NCI-H748 treated with DMSO at 0.1 percent for 48 hours (cell line): ENCODE measurements at regions not wholly inside any gene's neighbourhood (a gene's known extent, or its start where the extent isn't known, plus 50 kb on each side); places are given as distances from the start of the nearest gene placed in this dataset.
"Not testable (repeated sequence)": the region's sequence is repeated elsewhere in the genome, so short reads cannot be mapped to it uniquely, and the experiment has no call there.

Experiments used
- DNase-seq: peaks from one replicate; lab custom pipeline; 2025; lab: John Stamatoyannopoulos, UW

DNA sequence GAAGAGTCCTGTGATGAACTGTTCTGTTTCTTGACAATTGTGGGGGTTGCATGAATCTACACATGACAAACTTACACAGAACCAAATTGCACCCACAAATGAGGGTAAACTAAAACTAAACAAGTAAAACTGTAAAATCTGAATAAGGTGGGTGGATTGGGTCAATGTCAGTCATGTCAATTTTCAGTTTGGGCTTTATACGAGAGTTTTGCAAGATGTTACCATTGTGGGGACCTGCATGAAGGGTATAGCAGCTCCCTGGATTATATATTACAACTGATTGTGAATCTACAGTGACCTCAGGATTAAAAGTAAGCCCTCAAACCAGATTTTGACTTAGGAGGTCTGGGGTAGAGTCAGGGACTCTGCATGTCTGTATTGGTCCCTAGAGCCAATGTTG, 101.5 kb upstream of the LHX5 start:
- no peak for DNase-seq

DNA sequence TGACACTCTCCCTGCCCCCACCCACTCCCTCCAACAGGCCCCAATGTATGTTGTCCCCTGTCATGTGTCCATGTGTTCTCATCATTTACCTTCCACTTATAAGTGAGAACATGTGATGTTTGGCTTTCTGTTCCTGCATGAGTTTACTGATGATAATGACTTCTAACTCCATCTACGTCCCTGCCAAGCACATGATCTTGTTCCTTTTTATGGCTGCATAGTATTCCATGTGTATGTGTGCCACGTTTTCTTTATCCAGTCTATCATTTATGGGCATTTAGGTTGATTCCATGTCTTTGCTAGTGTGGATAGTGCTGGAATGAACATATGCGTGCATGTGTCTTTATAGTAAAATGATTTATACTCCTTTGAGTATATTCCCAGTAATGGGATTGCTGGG, 100.0 kb upstream of the LHX5 start:
- DNase-seq: no peak

DNA sequence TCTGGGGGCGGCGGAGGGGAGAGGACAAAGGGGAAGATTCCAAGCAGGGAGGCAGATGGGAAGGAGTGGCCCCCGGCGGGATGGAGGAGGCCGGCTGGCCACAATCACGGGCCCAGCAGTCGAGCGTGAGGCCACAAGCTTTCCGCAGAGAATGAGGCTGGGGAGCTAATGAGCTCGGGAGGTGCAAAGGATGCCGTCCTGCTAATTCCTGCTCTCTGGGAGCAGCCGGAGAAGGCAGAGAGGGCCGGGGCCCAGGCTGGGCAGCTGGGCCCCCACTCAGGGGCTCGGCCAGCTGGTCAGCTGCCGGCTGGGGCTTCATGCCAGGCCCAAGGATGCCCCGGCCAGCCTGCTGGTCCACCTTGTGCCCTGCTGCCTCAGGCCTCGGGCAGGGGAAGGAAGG, 98.1 kb upstream of the LHX5 start:
- no peak for DNase-seq

DNA sequence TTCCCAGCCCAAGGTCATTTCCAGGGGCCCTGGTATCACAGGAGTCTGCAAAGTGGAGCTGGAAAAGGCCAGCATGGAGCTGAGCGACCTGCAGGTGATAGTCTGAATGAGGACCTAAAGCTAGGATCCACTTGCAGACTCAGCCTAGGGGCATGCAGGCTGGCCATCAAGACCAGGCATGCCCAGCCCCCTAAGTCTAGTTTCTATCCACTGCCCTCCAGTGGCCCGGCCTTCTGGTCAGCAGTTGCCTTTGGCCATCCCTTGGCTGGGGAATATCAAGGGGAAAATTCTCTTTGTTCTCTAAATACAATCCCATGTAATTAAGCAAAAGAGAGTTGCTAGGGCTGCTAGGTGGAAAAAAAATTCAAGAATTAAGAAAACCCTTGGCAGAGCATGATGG, 96.3 kb upstream of the LHX5 start:
- no peak for DNase-seq

GRCh38 chr12:113565368-113565767, 93.7 kb upstream of the LHX5 start:
- no peak for DNase-seq

DNA sequence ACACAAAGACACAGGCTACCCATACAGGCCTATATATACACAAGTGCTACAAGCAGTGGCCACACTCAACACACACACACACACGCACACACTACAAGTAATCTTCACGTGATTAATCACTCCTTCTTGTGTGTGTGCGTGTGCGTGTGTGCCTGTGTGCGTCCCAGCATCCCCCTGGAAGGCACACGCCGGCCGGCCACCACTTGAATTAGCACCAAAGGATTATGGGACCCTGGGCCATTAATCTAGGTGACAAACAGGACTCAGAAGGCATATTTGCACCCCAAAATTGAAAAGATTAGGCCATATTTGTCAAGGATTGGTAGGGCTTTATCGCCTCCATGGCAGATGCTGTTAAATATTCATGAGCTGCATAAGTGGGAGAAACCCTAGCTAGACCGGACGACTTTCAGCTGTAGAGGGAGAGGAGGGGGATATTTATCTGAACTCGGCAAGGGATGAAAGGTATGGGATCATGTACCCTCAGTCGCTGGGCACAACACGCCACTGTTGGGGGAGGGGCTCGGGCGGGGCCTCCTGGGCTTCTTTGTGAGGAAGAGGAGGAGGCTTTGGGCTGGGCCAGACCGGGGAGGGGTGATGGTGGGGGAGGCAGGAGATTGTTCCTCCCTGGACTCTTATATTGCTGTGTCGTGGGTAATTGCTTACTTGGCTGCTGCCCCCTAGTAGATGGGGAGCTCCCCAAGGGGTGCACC, 89.6 kb upstream of the LHX5 start:
- no peak for DNase-seq

DNA sequence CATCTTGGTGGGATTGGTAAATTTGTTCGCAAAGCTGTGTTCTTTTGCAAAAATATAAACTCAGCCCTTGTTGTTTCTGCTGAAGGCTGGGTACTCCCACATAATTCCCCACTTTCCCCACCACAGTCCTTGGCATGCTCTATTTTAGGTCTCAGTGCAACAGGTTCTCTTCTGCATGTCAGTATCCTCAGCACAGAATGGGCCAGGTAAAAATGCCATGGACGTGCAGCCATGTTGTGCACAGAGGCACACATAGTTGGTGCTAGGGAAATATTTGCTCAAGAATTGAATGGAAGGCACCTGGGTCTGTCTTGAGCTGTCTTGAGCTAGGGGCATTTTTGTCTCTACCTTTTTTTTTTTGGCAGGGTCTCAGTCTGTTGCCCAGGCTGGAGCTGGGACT, 87.8 kb upstream of the LHX5 start:
- no peak for DNase-seq

GRCh38 chr12:113555226-113555625, 83.6 kb upstream of the LHX5 start:
- DNase-seq: no peak

DNA sequence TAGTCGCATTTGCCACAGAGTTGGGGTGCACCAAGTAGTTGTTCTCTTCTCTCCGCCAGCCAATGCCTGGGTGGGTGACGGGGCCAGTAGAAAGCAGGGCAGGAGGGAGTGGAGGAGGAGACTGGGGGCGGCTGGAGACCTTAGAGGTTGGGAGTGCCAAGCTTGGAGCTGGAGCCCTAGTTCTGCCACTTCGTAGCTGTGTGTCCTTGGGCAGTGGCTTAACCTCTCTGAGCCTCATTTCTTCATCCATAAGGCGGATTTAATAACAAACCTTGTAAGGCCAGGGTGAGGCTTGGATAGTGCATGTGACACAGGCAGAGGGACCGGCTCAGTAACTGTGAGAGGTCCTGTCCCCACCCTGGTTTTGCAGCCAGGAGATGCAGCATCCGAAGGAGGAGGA, 81.1 kb upstream of the LHX5 start:
- no peak for DNase-seq

DNA sequence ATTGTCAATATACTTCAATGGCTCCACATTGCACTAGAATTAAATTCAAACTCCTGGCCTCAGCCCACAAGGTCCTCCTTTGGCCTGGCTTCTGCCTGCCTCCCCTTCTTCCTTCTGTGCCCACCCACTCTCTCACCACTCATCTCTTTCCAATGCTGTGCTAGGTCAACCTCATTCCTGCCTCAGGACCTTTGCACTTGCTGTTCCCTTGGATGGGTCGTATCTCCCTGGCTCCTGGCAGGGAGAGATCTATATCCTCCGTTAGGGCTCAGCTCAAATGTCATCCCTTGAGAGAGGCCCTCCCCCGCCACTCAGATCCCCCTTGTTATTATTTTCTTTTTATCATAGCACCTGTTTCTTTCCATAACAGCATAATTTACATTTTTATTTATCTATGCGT, 79.9 kb upstream of the LHX5 start:
- DNase-seq: no peak

GRCh38 chr12:113548467-113548866, 76.8 kb upstream of the LHX5 start:
- DNase-seq: no peak

DNA sequence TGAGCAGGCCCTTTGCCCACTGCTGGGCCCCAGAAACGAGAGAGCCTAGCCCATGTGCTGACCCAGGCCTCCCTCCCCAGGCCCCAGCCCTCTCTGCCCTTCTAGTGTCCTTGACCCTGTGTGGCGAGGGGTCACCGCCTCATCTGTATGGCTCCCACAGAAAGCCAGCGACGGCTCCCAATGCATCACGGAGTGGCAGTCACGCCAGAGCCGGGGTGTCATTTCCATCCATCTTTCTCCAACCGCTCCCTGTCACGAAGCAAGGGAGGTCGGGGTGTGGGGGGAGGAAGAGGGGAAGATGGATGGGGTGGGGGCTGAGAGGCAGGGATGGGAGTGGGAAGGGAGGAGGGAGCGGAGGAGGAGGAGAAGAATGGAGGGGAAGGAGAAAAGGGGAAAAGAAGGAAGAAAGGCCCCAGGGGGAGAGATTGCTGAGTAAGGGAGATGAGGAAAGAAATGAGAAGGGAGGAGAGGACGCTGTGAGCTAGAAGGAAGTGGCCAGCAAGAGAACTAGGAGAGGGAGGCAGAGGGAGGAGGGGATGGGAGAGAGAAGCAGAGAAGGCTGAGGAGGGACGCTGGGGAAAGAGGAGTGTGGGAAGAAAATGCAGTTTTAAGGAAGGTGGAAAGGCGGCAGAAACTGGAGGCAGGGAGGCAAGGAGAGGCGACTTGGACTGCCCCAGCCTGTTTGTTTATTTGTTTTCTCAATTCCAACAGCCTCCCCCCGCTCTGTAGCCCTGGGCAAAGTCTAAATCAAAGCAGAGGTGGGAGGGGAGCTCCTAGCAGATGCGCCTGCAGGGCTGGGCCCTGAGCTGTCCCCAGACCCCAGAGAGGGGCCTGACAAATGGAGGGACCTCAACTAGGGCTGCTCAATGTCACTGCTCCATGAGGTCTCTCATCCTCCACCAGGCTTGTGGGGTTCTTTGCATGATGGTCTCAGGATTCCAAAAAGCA, 75.5 kb upstream of the LHX5 start:
- DNase-seq: no peak

DNA sequence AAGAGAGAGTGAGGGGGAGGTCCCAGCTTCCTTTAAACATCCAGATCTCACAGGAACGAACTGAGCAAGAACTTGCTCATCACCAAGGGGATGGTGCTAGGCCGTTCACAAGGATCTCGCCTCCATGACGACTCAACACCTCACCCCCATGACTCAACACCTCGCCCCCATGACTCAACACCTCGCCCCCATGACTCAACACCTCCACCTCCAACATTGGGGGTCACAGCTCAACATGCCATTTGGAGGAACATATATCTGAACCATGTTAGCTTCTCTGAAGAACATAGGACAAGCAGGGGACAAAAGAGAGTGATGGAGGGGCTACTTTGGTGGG, 66.0 kb upstream of the LHX5 start:
- DNase-seq: no peak

GRCh38 chr12:113537046-113537750, 65.5 kb upstream of the LHX5 start:
- no peak for DNase-seq

- DNase-seq: no peak
These were observed 63.4 kb upstream of the LHX5 start for GRCh38 chr12:113535100-113535499.

- no peak for DNase-seq
These were observed 62.9 kb upstream of the LHX5 start for GRCh38 chr12:113534555-113534954.

- no peak for DNase-seq
These were observed 62.2 kb upstream of the LHX5 start for GRCh38 chr12:113533842-113534375.

GRCh38 chr12:113532292-113532691, 60.6 kb upstream of the LHX5 start:
- DNase-seq: no peak

GRCh38 chr12:113531073-113531472, 59.4 kb upstream of the LHX5 start:
- not testable (repeated sequence) for DNase-seq

GRCh38 chr12:113528606-113529293, 57.1 kb upstream of the LHX5 start:
- DNase-seq: no peak

DNA sequence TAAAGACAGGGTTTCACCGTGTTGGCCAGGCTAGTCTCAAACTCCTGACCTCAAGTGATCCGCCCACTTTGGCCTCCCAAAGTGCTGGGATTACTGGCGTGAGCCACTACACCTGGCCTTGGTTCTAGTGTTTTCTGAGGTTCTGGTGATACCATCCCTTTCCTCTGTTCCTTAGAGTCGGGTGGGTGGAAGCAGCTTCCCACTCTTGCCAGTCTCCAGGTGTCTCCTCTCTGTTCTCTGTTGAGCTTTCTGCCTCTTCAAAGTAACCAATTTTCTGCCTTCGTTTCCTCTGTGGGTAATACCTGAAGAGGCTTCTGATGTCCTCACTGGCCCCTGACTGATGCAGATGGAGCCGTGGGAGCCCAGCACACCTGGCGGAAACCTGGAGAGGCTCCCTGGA, 53.4 kb upstream of the LHX5 start:
- DNase-seq: no peak

DNA sequence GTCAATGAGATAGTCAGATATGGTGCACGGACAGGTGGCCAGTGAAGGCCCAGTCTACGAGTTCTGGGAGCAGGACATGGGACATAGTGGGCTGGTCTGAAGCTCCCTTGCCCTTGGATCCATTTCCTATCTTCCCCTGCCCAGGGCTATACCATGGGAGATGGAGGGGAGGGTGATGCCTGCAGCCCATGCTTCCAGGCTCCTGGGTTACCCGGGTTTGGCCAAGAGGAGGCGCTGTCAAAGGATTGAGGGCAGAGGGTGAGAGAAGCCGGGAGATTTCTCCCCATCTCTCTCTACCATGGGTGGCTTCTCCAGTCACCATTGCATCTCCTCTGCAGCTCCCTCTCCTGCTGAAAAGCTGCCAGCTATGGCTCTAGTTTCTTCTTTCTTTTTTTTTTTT, 52.8 kb upstream of the LHX5 start:
- DNase-seq: no peak
